GM12864 (cell line): ENCODE measurements at regions not wholly inside any gene's neighbourhood (a gene's known extent, or its start where the extent isn't known, plus 50 kb on each side); places are given as distances from the start of the nearest gene placed in this dataset.

ENCODE experiments used
- DNase-seq: peaks from one replicate; pipeline ENCODE4 v3.0.0-alpha.2; 2011; ENCODE audit warnings: low read depth
- H3K4me3 ChIP-seq: 2 replicates; pipeline ENCODE4 v1.5.1; 2011; ENCODE audit warnings: mild to moderate bottlenecking, low read depth, low read length, control low read depth
- CTCF ChIP-seq: IDR thresholded peaks from 2 replicates; pipeline ENCODE4 v1.5.1; 2011; ENCODE audit warnings: low read depth, mild to moderate bottlenecking, moderate library complexity, low read length, control low read depth, inconsistent platforms; ENCODE audit errors: missing control alignments

GRCh38 chrX:39905946-39906345 lies 191.8 kb downstream of the BCOR start:
- no peak for TF ChIP-seq CTCF
- H3K4me3 ChIP-seq, result no peak overlapping the region
- DNase-seq, result no peak

GRCh38 chrX:39907964-39908661 lies 189.6 kb downstream of the BCOR start:
- TF ChIP-seq CTCF, result no peak
- no peak for DNase-seq
- no peak overlapping the region for H3K4me3 ChIP-seq

- DNase-seq, result no peak
- TF ChIP-seq CTCF, result no peak
- H3K4me3 ChIP-seq, result no peak overlapping the region
Observed at GRCh38 chrX:39909996-39910395, 187.8 kb downstream of the BCOR start.

- no peak for DNase-seq
- TF ChIP-seq CTCF, result no peak
- no peak overlapping the region for H3K4me3 ChIP-seq
Observed at GRCh38 chrX:39910651-39911050, 187.1 kb downstream of the BCOR start.

GRCh38 chrX:39911278-39911897 lies 186.4 kb downstream of the BCOR start:
- DNase-seq, result no peak
- no peak overlapping the region for H3K4me3 ChIP-seq
- no peak for TF ChIP-seq CTCF

DNA sequence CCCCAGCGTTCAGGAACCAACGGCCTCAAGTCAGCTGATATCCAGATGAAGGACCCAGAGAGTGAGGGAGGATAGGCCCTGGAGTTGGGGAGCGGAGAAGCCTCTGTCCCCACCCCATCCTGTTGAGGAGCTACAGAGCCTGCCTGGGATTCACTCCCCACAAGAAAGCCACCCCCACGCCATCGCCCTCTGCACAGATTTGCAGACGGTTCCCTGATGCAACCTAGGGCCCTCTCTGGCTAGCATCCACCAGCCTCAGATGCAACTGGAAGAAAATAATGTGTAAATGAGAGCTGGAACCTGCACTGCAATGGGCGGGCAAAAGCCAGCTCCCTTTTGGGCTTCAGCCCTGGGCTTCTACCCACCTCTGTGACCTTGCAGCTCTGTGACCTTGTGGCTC lies 185.6 kb downstream of the BCOR start:
- TF ChIP-seq CTCF, result no peak
- no peak for DNase-seq
- no peak overlapping the region for H3K4me3 ChIP-seq

- no peak for TF ChIP-seq CTCF
- H3K4me3 ChIP-seq, result no peak overlapping the region
- DNase-seq, result no peak
Observed at GRCh38 chrX:39915081-39915480, 182.7 kb downstream of the BCOR start.
